HepG2 (cell line): ENCODE measurements at regions not wholly inside any gene's neighbourhood (a gene's known extent, or its start where the extent isn't known, plus 50 kb on each side); places are given as distances from the start of the nearest gene placed in this dataset.

Experiments
- ATAC-seq: fragments of 200-7000 bp; cut with Tn5 transposase; 3 replicates; pipeline ENCODE4 v1.9.1; 2020; ENCODE audit warnings: mild to moderate bottlenecking, moderate library complexity
- BruUV-seq: library from RNA; stranded (reverse); fragments of 400-500 nt; replicated peaks from 2 replicates; lab custom pipeline; 2021; lab: Mats Ljungman, UMichigan
- CTCF ChIA-PET: fragments of 300-600 bp; formaldehyde crosslinking; extraction: SDS; loops from one replicate; lab custom pipeline; 2021; ENCODE audit warnings: low total read pairs, inconsistent platforms, low intra/inter-chr PET ratio; lab: Yijun Ruan, JAX
- POLR2A ChIA-PET: fragments of 350-600 bp; sonication (Branson Sonifier 250); formaldehyde crosslinking; loops from one replicate; lab custom pipeline; 2020; ENCODE audit warnings: antibody characterized with exemption, inconsistent platforms; lab: Yijun Ruan, JAX
- DNase-seq: peaks from one replicate; pipeline ENCODE4 v3.0.0-alpha.2; 2015; ENCODE audit warnings: low spot score
- FAIRE-seq: peaks from 3 replicates; lab custom pipeline; 2011; peaks lifted over from hg19 to GRCh38; lab: Jason Lieb, UNC
- H2AFZ ChIP-seq: one replicate; pipeline ENCODE4 v1.6.1; 2011; ENCODE audit warnings: low read length, inconsistent platforms
- H3K27ac ChIP-seq: fragments of 300-600 bp; 3 replicates; pipeline ENCODE4 v1.8.0; 2011; ENCODE audit warnings: mixed run types, mild to moderate bottlenecking, mixed read lengths, low read length, inconsistent platforms; ENCODE audit not compliant: insufficient read depth; ENCODE audit errors: extremely low read length
- H3K27me3 ChIP-seq, 2 experiments: fragments of 200-600 bp in 1 of 2; 2 replicates in 1 of 2; 3 replicates in 1 of 2; pipeline versions ENCODE4 v1.6.0 to v1.8.0; 2011; ENCODE audit warnings: low read length in 2 of 2, mild to moderate bottlenecking in 2 of 2, moderate library complexity in 2 of 2, inconsistent platforms in 1 of 2; ENCODE audit not compliant: insufficient read depth in 2 of 2, control insufficient read depth in 1 of 2
- H3K36me3 ChIP-seq, 2 experiments: fragments of 200-600 bp in 1 of 2; replicated peaks in 1 of 2; 2 replicates in 1 of 2; 3 replicates in 1 of 2; pipeline versions ENCODE4 v1.5.1 to v1.8.0; 2011; ENCODE audit warnings: low read length in 2 of 2, inconsistent platforms in 1 of 2; ENCODE audit not compliant: insufficient read depth in 2 of 2, control insufficient read depth in 1 of 2
- H3K4me1 ChIP-seq: 2 replicates; pipeline ENCODE4 v1.5.1; 2012; ENCODE audit warnings: low read length, inconsistent platforms; ENCODE audit not compliant: insufficient read depth
- H3K4me2 ChIP-seq: 2 replicates; pipeline ENCODE4 v1.6.0; 2011; ENCODE audit warnings: low read depth, low read length, inconsistent platforms
- H3K4me3 ChIP-seq, 3 experiments: fragments of 200-600 bp in 1 of 3; sonication (generic), shearing (Covaris generic) in 1 of 3; replicated peaks in 1 of 3; 2 replicates each; pipeline ENCODE4 v1.5.1; 2011 to 2016; ENCODE audit warnings: low read length in 3 of 3, inconsistent platforms in 2 of 3, low read depth in 2 of 3, mild to moderate bottlenecking in 2 of 3, control low read depth in 1 of 3, mixed read lengths in 1 of 3; ENCODE audit not compliant: insufficient read depth in 1 of 3
- H3K79me2 ChIP-seq: one replicate; pipeline ENCODE4 v1.6.1; 2011; ENCODE audit warnings: low read length, inconsistent platforms; ENCODE audit not compliant: insufficient read depth
- H3K9ac ChIP-seq: 2 replicates; pipeline ENCODE4 v1.6.0; 2011; ENCODE audit warnings: mild to moderate bottlenecking, low read depth, low read length, inconsistent platforms; ENCODE audit not compliant: insufficient read depth
- H3K9me3 ChIP-seq: 2 replicates; pipeline ENCODE4 v1.5.1; 2012; ENCODE audit warnings: mild to moderate bottlenecking, low read length
- H4K20me1 ChIP-seq: 2 replicates; pipeline ENCODE4 v1.6.0; 2011; ENCODE audit warnings: inconsistent platforms, mild to moderate bottlenecking, low read length, moderate library complexity; ENCODE audit not compliant: insufficient read depth
- ARNTL ChIP-seq: sonication (generic); formaldehyde crosslinking; IDR thresholded peaks from 2 replicates; pipeline ENCODE4 v1.4.0; 2020; ENCODE audit warnings: mild to moderate bottlenecking, missing genetic modification reagents
- ASH2L ChIP-seq: fragments of 300-600, 200-600 bp; sonication (generic); IDR thresholded peaks from 2 replicates; pipeline ENCODE4 v1.7.0; 2017; ENCODE audit warnings: low read depth, mild to moderate bottlenecking, moderate library complexity, mixed read lengths, low read length; ENCODE audit not compliant: insufficient read length
- BCL6 ChIP-seq: IDR thresholded peaks from 2 replicates; pipeline ENCODE4 v1.6.1; 2016; ENCODE audit warnings: missing genetic modification reagents, missing compliant biosample characterization
- BORCS8-MEF2B ChIP-seq: sonication (generic); formaldehyde crosslinking; IDR thresholded peaks from 2 replicates; pipeline ENCODE4 v1.8.0; 2022; ENCODE audit warnings: mild to moderate bottlenecking, missing genetic modification reagents
- MAZ ChIP-seq, 2 experiments: sonication (generic) in 1 of 2; formaldehyde crosslinking in 1 of 2; IDR thresholded peaks; 2 replicates each; pipeline versions ENCODE4 v1.5.0 to v1.6.1; 2012 to 2020; ENCODE audit warnings: low read depth in 2 of 2, mild to moderate bottlenecking in 2 of 2, borderline replicate concordance in 1 of 2, improper control_type of control experiment in 1 of 2, low read length in 1 of 2, missing genetic modification reagents in 1 of 2, moderate library complexity in 1 of 2
- NFRKB ChIP-seq: fragments of 450-650 bp; IDR thresholded peaks from 2 replicates; pipeline ENCODE4 v1.6.1; 2017
- SIX4 ChIP-seq: sonication (generic); formaldehyde crosslinking; IDR thresholded peaks from 2 replicates; pipeline ENCODE4 v1.4.0; 2020; ENCODE audit warnings: missing genetic modification reagents
- ZNF326 ChIP-seq: sonication (generic); formaldehyde crosslinking; IDR thresholded peaks from 2 replicates; pipeline ENCODE4 v1.4.0; 2020; ENCODE audit warnings: missing genetic modification reagents, borderline replicate concordance
- ZNF432 ChIP-seq: sonication (generic); formaldehyde crosslinking; IDR thresholded peaks from 2 replicates; pipeline ENCODE4 v1.5.0; 2020; ENCODE audit warnings: missing genetic modification reagents, mild to moderate bottlenecking, borderline replicate concordance
- ZNF747 ChIP-seq: sonication (generic); formaldehyde crosslinking; IDR thresholded peaks from 2 replicates; pipeline ENCODE4 v1.8.1; 2023; ENCODE audit warnings: missing genetic modification reagents, mild to moderate bottlenecking, borderline replicate concordance
- WGBS: methylation state at CpG from one replicate; pipeline ENCODE4 v1.1.6; 2017; ENCODE audit warnings: low lambda C conversion rate; 5-methylcytosine and 5-hydroxymethylcytosine counted together
- in situ Hi-C: cut with HindIII; loops from 2 replicates; pipeline ENCODE4 v1.10.0; 2017; ENCODE audit warnings: low pct_unique_long_range_greater_than_20kb; ENCODE audit not compliant: extremely low pct_ligation_motif_present
- intact Hi-C: fragments of 100-400 bp; cut with micrococcal nuclease; formaldehyde crosslinking; loops from one replicate; pipeline ENCODE4 v1.10.0; 2022; ENCODE audit not compliant: unreplicated experiment
- TF ChIP-seq, protein P1 (sequence below): sonication (generic); formaldehyde crosslinking; IDR thresholded peaks from 2 replicates; pipeline ENCODE4 v1.8.0; 2022; ENCODE audit warnings: mild to moderate bottlenecking, missing genetic modification reagents
- TF ChIP-seq, protein P2 (sequence below): sonication (generic); formaldehyde crosslinking; IDR thresholded peaks from 2 replicates; pipeline ENCODE4 v1.5.1; 2020; ENCODE audit warnings: mild to moderate bottlenecking, moderate library complexity, missing genetic modification reagents
- TF ChIP-seq, protein P3 (sequence below): IDR thresholded peaks from 2 replicates; pipeline ENCODE4 v1.6.1; 2016; ENCODE audit warnings: missing compliant biosample characterization, missing genetic modification reagents, borderline replicate concordance
- TF ChIP-seq, protein P4 (sequence below): sonication (generic); formaldehyde crosslinking; IDR thresholded peaks from 2 replicates; pipeline ENCODE4 v1.5.1; 2020; ENCODE audit warnings: missing genetic modification reagents, mild to moderate bottlenecking, borderline replicate concordance
- TF ChIP-seq, protein P5 (sequence below), 2 experiments: IDR thresholded peaks; 2 replicates each; pipeline ENCODE4 v1.6.1; 2011 to 2012; ENCODE audit warnings: low read length in 2 of 2, borderline replicate concordance in 1 of 2, low read depth in 1 of 2, mild to moderate bottlenecking in 1 of 2, moderate library complexity in 1 of 2

DNA sequence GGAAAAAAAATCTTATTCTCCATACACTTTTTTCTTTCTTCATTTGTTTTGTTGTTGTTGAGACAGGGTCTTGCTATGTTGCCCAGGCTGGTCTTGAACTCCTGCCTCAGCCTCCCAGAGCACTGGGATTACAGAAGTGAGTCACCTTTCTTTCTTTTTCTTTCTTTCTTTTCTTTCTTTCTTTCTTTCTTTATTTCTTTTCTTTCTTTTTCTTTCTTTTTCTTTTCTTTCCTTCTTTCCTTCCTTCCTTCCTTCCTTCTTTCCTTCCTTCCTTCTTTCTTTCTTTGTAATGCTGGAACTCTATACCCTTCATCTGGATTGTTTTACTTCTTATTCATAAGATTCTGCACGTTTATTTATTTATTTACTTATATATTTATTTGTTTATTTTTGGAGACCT lies 94.5 kb upstream of the TNRC6A start:
- WGBS, result 2% methylated on average over 1 of the region's 1 CpG
- CTCF ChIA-PET, result no interaction called here
- TF ChIP-seq, protein P1, sequence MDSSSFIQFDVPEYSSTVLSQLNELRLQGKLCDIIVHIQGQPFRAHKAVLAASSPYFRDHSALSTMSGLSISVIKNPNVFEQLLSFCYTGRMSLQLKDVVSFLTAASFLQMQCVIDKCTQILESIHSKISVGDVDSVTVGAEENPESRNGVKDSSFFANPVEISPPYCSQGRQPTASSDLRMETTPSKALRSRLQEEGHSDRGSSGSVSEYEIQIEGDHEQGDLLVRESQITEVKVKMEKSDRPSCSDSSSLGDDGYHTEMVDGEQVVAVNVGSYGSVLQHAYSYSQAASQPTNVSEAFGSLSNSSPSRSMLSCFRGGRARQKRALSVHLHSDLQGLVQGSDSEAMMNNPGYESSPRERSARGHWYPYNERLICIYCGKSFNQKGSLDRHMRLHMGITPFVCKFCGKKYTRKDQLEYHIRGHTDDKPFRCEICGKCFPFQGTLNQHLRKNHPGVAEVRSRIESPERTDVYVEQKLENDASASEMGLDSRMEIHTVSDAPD, result no peak
- TF ChIP-seq NFRKB, result no peak
- TF ChIP-seq, protein P2, sequence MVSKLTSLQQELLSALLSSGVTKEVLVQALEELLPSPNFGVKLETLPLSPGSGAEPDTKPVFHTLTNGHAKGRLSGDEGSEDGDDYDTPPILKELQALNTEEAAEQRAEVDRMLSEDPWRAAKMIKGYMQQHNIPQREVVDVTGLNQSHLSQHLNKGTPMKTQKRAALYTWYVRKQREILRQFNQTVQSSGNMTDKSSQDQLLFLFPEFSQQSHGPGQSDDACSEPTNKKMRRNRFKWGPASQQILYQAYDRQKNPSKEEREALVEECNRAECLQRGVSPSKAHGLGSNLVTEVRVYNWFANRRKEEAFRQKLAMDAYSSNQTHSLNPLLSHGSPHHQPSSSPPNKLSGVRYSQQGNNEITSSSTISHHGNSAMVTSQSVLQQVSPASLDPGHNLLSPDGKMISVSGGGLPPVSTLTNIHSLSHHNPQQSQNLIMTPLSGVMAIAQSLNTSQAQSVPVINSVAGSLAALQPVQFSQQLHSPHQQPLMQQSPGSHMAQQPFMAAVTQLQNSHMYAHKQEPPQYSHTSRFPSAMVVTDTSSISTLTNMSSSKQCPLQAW (CRISPR knock-in tag), result no peak
- no peak for TF ChIP-seq ZNF432
- TF ChIP-seq, protein P3, sequence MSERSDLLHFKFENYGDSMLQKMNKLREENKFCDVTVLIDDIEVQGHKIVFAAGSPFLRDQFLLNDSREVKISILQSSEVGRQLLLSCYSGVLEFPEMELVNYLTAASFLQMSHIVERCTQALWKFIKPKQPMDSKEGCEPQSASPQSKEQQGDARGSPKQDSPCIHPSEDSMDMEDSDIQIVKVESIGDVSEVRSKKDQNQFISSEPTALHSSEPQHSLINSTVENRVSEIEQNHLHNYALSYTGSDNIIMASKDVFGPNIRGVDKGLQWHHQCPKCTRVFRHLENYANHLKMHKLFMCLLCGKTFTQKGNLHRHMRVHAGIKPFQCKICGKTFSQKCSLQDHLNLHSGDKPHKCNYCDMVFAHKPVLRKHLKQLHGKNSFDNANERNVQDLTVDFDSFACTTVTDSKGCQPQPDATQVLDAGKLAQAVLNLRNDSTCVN (CRISPR knock-in tag), result no peak
- TF ChIP-seq, protein P4, sequence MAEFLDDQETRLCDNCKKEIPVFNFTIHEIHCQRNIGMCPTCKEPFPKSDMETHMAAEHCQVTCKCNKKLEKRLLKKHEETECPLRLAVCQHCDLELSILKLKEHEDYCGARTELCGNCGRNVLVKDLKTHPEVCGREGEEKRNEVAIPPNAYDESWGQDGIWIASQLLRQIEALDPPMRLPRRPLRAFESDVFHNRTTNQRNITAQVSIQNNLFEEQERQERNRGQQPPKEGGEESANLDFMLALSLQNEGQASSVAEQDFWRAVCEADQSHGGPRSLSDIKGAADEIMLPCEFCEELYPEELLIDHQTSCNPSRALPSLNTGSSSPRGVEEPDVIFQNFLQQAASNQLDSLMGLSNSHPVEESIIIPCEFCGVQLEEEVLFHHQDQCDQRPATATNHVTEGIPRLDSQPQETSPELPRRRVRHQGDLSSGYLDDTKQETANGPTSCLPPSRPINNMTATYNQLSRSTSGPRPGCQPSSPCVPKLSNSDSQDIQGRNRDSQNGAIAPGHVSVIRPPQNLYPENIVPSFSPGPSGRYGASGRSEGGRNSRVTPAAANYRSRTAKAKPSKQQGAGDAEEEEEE (CRISPR knock-in tag), result no peak
- TF ChIP-seq ZNF747 (CRISPR knock-in tag), result no peak
- no peak for TF ChIP-seq ARNTL (CRISPR knock-in tag)
- no peak for TF ChIP-seq SIX4 (CRISPR knock-in tag)
- TF ChIP-seq BCL6, result no peak
- TF ChIP-seq, protein P5, sequence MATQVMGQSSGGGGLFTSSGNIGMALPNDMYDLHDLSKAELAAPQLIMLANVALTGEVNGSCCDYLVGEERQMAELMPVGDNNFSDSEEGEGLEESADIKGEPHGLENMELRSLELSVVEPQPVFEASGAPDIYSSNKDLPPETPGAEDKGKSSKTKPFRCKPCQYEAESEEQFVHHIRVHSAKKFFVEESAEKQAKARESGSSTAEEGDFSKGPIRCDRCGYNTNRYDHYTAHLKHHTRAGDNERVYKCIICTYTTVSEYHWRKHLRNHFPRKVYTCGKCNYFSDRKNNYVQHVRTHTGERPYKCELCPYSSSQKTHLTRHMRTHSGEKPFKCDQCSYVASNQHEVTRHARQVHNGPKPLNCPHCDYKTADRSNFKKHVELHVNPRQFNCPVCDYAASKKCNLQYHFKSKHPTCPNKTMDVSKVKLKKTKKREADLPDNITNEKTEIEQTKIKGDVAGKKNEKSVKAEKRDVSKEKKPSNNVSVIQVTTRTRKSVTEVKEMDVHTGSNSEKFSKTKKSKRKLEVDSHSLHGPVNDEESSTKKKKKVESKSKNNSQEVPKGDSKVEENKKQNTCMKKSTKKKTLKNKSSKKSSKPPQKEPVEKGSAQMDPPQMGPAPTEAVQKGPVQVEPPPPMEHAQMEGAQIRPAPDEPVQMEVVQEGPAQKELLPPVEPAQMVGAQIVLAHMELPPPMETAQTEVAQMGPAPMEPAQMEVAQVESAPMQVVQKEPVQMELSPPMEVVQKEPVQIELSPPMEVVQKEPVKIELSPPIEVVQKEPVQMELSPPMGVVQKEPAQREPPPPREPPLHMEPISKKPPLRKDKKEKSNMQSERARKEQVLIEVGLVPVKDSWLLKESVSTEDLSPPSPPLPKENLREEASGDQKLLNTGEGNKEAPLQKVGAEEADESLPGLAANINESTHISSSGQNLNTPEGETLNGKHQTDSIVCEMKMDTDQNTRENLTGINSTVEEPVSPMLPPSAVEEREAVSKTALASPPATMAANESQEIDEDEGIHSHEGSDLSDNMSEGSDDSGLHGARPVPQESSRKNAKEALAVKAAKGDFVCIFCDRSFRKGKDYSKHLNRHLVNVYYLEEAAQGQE (IDR thresholded peaks at IDR 0.05; ENCODE audit: borderline replicate concordance in 1 of 2, low read depth in 1 of 2, low read length in 2 of 2), result no peak
- no peak for TF ChIP-seq BORCS8-MEF2B
- no peak for TF ChIP-seq ZNF326 (CRISPR knock-in tag)
- no peak for TF ChIP-seq ASH2L
- TF ChIP-seq MAZ (IDR thresholded peaks at IDR 0.05; ENCODE audit: borderline replicate concordance, low read depth, low read length), result no peak
- TF ChIP-seq MAZ (CRISPR knock-in tag; IDR thresholded peaks at IDR 0.05; ENCODE audit: low read depth), result no peak

More for the DNA sequence above, 94.5 kb upstream of the TNRC6A start:
- H3K36me3 ChIP-seq, result no peaks in the 10 kb centered on the region
- no peaks in the 10 kb centered on the region for H4K20me1 ChIP-seq
- intact Hi-C loops, result no loop called here
- no peak overlapping the region for H2AFZ ChIP-seq
- no peak overlapping the region for H3K4me3 ChIP-seq
- no peak overlapping the region for H3K9ac ChIP-seq
- H3K4me2 ChIP-seq, result no peak overlapping the region
- FAIRE-seq (no peak), DNase-seq (no peak), ATAC-seq (no peak)
- H3K27ac ChIP-seq, result no peak overlapping the region
- H3K9me3 ChIP-seq, result no peaks in the 10 kb centered on the region
- BruUV-seq, result no TSS peak
- no peaks in the 10 kb centered on the region for H3K79me2 ChIP-seq
- in situ Hi-C loops, result no loop called here
- POLR2A ChIA-PET, result no interaction called here
- no peaks in the 10 kb centered on the region for H3K27me3 ChIP-seq
- no peaks in the 10 kb centered on the region for H3K4me1 ChIP-seq
